CD1c-positive myeloid dendritic cell (primary cell): ENCODE measurements at regions not wholly inside any gene's neighbourhood (a gene's known extent, or its start where the extent isn't known, plus 50 kb on each side); places are given as distances from the start of the nearest gene placed in this dataset.

ENCODE experiments used
- DNase-seq: peaks from one replicate; pipeline ENCODE4 v3.0.0-alpha.2; 2016; ENCODE audit errors: extremely low spot score

GRCh38 chr2:180463608-180464007, 456.5 kb upstream of the CWC22 start:
- no peak for DNase-seq

- no peak for DNase-seq
Observed at GRCh38 chr2:180461761-180462160, 454.7 kb upstream of the CWC22 start.

GRCh38 chr2:180456801-180457200, 449.7 kb upstream of the CWC22 start:
- DNase-seq = no peak

GRCh38 chr2:180450841-180451240, 443.7 kb upstream of the CWC22 start:
- DNase-seq = no peak

GRCh38 chr2:180449171-180449915, 442.2 kb upstream of the CWC22 start:
- no peak for DNase-seq

GRCh38 chr2:180446492-180446891, 439.4 kb upstream of the CWC22 start:
- no peak for DNase-seq

GRCh38 chr2:180443888-180444287, 436.8 kb upstream of the CWC22 start:
- no peak for DNase-seq

GRCh38 chr2:180442860-180443644, 436.0 kb upstream of the CWC22 start:
- DNase-seq = no peak

GRCh38 chr2:180419212-180419611, 412.1 kb upstream of the CWC22 start:
- DNase-seq = no peak

GRCh38 chr2:180416627-180417026, 409.5 kb upstream of the CWC22 start:
- DNase-seq = no peak

GRCh38 chr2:180413336-180413735, 406.2 kb upstream of the CWC22 start:
- no peak for DNase-seq

- no peak for DNase-seq
Observed at GRCh38 chr2:180412219-180412618, 405.1 kb upstream of the CWC22 start.

- DNase-seq = no peak
Observed at GRCh38 chr2:180411661-180412060, 404.6 kb upstream of the CWC22 start.

GRCh38 chr2:180406687-180407086, 399.6 kb upstream of the CWC22 start:
- no peak for DNase-seq

GRCh38 chr2:180405520-180405919, 398.4 kb upstream of the CWC22 start:
- no peak for DNase-seq

GRCh38 chr2:180394305-180394704, 387.2 kb upstream of the CWC22 start:
- DNase-seq = no peak

GRCh38 chr2:180385601-180386201, 378.6 kb upstream of the CWC22 start:
- no peak for DNase-seq

- no peak for DNase-seq
Observed at GRCh38 chr2:180376066-180376465, 369.0 kb upstream of the CWC22 start.

GRCh38 chr2:180374502-180375281, 367.6 kb upstream of the CWC22 start:
- no peak for DNase-seq

GRCh38 chr2:180370511-180371205, 363.6 kb upstream of the CWC22 start:
- no peak for DNase-seq

- DNase-seq = no peak
Observed at GRCh38 chr2:180368881-180369280, 361.8 kb upstream of the CWC22 start.
